ENCODE measurements at regions not wholly inside any gene's neighbourhood (a gene's known extent, or its start where the extent isn't known, plus 50 kb on each side); places are given as distances from the start of the nearest gene placed in this dataset.

DNA sequence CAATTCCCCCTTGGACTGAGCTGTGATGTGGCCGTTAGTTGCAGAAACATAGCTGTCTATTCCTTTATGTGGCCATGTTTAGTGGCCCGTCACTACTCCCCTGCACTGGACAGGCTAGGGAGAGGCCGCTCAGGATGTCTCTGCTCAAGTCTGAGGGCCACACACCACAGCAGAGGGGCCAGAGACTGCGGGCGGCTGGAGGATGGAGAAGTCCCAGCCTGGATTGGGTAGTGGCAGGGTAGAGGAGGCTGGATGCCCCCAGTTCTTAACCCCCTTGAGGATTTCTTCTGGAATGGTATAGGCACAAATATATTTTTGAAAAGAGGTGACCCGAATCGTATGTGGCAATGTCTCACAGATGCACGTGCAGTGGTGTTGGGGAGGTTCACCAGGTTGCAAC lies 116.4 kb upstream of the B3GAT1 start:
- Histone ChIP-seq H3K9me3 (ENCODE audit: insufficient read depth, low read length) (no peaks in the 10 kb centered on the region), H3K9ac (ENCODE audit: low read length) (no peak overlapping the region), H3K79me2 (ENCODE audit: low read length) (no peaks in the 10 kb centered on the region), H3K36me3 (replicated peaks; ENCODE audit: low read depth, low read length) (no peaks in the 10 kb centered on the region), H3K27ac (ENCODE audit: low read length) (no peak overlapping the region), H3K27me3 (ENCODE audit: low read depth, low read length) (peaks cover 2% of the 10 kb centered on the region; the same call in 1 of the 2 replicates), H4K20me1 (ENCODE audit: insufficient read depth, low read length) (no peaks in the 10 kb centered on the region), H3K4me3 (ENCODE audit: low read length) (no peak overlapping the region), H2AFZ (ENCODE audit: low read depth, low read length) (no peak overlapping the region), H3K4me2 (ENCODE audit: low read length) (no peak overlapping the region), H3K4me1 (ENCODE audit: low read length) (no peaks in the 10 kb centered on the region)
- TF ChIP-seq, protein P1, sequence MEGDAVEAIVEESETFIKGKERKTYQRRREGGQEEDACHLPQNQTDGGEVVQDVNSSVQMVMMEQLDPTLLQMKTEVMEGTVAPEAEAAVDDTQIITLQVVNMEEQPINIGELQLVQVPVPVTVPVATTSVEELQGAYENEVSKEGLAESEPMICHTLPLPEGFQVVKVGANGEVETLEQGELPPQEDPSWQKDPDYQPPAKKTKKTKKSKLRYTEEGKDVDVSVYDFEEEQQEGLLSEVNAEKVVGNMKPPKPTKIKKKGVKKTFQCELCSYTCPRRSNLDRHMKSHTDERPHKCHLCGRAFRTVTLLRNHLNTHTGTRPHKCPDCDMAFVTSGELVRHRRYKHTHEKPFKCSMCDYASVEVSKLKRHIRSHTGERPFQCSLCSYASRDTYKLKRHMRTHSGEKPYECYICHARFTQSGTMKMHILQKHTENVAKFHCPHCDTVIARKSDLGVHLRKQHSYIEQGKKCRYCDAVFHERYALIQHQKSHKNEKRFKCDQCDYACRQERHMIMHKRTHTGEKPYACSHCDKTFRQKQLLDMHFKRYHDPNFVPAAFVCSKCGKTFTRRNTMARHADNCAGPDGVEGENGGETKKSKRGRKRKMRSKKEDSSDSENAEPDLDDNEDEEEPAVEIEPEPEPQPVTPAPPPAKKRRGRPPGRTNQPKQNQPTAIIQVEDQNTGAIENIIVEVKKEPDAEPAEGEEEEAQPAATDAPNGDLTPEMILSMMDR (IDR thresholded peaks at IDR 0.05; ENCODE audit: low read depth, low read length), result no peak

DNA sequence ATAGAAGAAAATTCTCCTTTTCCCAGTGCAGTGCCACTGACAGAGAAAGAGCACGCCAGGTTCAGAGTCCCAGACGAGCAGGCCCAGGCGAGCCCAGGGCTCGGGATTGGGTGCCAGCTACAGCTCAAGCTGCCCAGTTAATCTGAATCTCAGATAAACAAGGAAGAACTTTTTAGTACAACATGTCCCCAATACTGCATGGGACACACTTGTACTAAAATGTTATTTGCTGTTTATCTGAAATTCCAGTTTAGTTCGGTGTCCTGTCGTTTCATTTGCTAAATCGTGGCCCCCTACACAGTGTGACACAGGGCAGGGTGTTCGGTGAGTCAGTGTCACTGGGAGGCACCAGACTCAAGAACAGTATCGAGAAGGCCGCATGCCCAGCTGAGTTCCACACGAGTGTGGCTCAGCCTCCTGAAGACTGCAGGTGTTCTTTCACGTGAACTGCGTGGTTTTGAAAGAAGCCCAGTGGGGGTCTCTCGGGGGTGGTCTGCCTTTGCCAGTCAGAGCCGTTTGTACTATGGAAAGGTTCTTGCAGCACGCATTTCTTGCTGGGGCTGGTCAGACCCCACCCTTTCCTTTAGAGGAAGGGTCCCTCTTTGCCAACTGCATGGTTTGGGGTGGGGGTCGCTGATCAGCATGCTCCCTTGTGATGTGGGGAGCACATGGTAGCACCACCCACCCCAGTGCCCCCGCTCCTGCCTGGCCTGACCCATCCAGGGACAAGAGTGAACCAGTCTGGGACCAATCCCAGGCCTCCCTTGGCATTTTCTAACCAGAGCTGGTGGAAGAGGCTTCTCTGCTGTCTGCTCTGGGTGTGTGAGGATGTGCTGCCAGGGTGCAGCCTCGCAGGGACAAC lies 115.6 kb upstream of the B3GAT1 start:
- Histone ChIP-seq H3K9ac (ENCODE audit: low read length) (no peak overlapping the region), H4K20me1 (ENCODE audit: insufficient read depth, low read length) (no peaks in the 10 kb centered on the region), H3K27ac (ENCODE audit: low read length) (no peak overlapping the region), H3K9me3 (ENCODE audit: insufficient read depth, low read length) (no peaks in the 10 kb centered on the region), H3K4me3 (ENCODE audit: low read length) (no peak overlapping the region), H2AFZ (ENCODE audit: low read depth, low read length) (no peak overlapping the region), H3K36me3 (replicated peaks; ENCODE audit: low read depth, low read length) (no peaks in the 10 kb centered on the region), H3K4me1 (ENCODE audit: low read length) (no peaks in the 10 kb centered on the region), H3K79me2 (ENCODE audit: low read length) (no peaks in the 10 kb centered on the region), H3K27me3 (ENCODE audit: low read depth, low read length) (peaks cover 2% of the 10 kb centered on the region; the same call in 1 of the 2 replicates), H3K4me2 (ENCODE audit: low read length) (no peak overlapping the region)
- TF ChIP-seq, protein P1 (IDR thresholded peaks at IDR 0.05; ENCODE audit: low read depth, low read length), result no peak
- no peak for TF ChIP-seq EZH2phosphoT487 (IDR thresholded peaks at IDR 0.05; ENCODE audit: low read depth)

DNA sequence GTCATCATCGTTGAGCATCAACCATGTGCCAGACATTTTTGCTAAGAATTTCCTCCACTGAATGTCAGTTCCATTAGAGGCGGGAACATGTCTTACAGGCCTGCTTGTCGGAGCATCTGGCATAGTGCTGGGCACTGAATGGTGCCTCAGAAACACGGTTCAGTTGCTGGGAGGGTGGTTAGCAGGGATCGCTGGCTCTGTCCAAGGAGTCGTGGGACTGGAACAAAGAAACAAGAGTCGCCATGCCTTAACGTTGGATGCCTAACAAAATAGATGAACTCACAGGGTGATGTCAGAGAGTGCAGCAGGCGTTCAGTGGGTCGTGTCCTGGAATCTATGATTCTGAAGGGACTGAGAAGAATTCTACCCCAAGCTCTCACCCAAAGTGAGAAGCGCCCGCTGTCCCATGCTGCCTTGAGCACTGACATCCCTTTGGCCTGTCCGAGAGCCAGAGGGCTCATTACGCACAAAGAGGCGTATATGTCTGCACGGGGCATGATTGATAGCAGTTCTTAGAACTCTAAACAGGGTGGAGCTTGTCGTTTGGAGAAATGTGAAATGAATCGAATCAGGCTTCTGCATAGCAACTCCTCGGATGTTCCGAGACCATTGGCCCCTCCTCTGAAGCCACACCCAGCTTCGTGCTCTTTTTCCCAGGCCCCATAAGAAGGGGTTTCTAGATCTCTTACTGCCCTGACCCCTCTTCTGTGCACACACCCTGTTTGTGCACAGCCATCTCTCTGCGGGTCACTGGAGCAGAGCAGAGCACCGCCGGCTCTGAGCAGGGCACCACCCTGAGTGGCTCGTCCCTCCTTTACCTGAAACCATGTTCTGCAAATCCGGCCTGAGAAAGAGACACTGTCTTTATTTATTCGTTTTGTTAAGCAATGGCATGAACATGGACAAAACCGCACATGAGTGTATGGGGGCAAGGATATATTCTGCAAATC lies 113.1 kb upstream of the B3GAT1 start:
- H3K79me2 ChIP-seq (ENCODE audit: low read length), result no peaks in the 10 kb centered on the region
- H3K4me2 ChIP-seq (ENCODE audit: low read length), result no peak overlapping the region
- H3K9me3 ChIP-seq (ENCODE audit: insufficient read depth, low read length), result no peaks in the 10 kb centered on the region
- no peak overlapping the region for H3K4me3 ChIP-seq (ENCODE audit: low read length)
- no peaks in the 10 kb centered on the region for H3K36me3 ChIP-seq (replicated peaks; ENCODE audit: low read depth, low read length)
- H3K27me3 ChIP-seq (ENCODE audit: low read depth, low read length), result peaks cover 2% of the 10 kb centered on the region; the same call in 1 of the 2 replicates
- no peaks in the 10 kb centered on the region for H4K20me1 ChIP-seq (ENCODE audit: insufficient read depth, low read length)
- H3K9ac ChIP-seq (ENCODE audit: low read length), result no peak overlapping the region
- H2AFZ ChIP-seq (ENCODE audit: low read depth, low read length), result no peak overlapping the region
- H3K4me1 ChIP-seq (ENCODE audit: low read length), result no peaks in the 10 kb centered on the region
- no peak overlapping the region for H3K27ac ChIP-seq (ENCODE audit: low read length)
- TF ChIP-seq, protein P1 (IDR thresholded peaks at IDR 0.05; ENCODE audit: low read depth, low read length), result no peak

DNA sequence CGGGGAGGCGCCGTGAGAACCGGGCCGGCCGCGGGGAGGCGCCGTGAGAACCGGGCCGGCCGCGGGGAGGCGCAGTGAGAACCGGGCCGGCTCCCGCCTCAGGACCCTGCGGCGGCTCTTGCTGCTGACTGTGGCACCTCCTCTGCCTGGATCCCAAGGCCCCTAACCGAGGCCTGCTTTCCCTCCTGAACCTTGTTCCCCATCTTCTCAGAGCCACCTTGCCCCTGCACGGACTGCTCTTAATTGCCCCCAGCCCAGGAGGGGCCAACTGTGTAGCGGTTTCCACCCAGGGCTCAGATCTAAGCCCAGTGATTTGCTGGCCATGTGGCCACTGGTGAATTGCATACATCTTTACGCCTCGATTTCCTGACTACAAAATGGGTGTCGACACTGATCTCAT lies 112.2 kb upstream of the B3GAT1 start:
- Histone ChIP-seq H3K36me3 (replicated peaks; ENCODE audit: low read depth, low read length) (no peaks in the 10 kb centered on the region), H3K4me2 (ENCODE audit: low read length) (no peak overlapping the region), H3K79me2 (ENCODE audit: low read length) (no peaks in the 10 kb centered on the region), H3K27me3 (ENCODE audit: low read depth, low read length) (peaks cover 2% of the 10 kb centered on the region; the same call in 1 of the 2 replicates), H2AFZ (ENCODE audit: low read depth, low read length) (no peak overlapping the region), H4K20me1 (ENCODE audit: insufficient read depth, low read length) (no peaks in the 10 kb centered on the region), H3K4me1 (ENCODE audit: low read length) (no peaks in the 10 kb centered on the region), H3K9me3 (ENCODE audit: insufficient read depth, low read length) (no peaks in the 10 kb centered on the region), H3K27ac (ENCODE audit: low read length) (no peak overlapping the region), H3K9ac (ENCODE audit: low read length) (no peak overlapping the region), H3K4me3 (ENCODE audit: low read length) (no peak overlapping the region)
- TF ChIP-seq EZH2phosphoT487 (IDR thresholded peaks at IDR 0.05; ENCODE audit: low read depth), result no peak
- TF ChIP-seq, protein P1 (IDR thresholded peaks at IDR 0.05; ENCODE audit: low read depth, low read length), result no peak
